Suprapubic skin (tissue), 4 donors: ENCODE measurements at regions not wholly inside any gene's neighbourhood (a gene's known extent, or its start where the extent isn't known, plus 50 kb on each side); places are given as distances from the start of the nearest gene placed in this dataset.

Experiments
- DNase-seq, 2 donors: peaks; one replicate each; pipeline ENCODE4 v3.0.0-alpha.2; 2019; ENCODE audit warnings: low spot score in 2 of 2
- H3K27ac ChIP-seq: fragments of 200-600 bp; sonication (generic); one replicate; pipeline ENCODE4 v1.5.1; 2019
- H3K27me3 ChIP-seq: fragments of 200-600 bp; sonication (generic); one replicate; pipeline ENCODE4 v1.5.1; 2019
- H3K36me3 ChIP-seq: fragments of 200-600 bp; sonication (generic); one replicate; pipeline ENCODE4 v1.5.1; 2019
- H3K4me1 ChIP-seq: fragments of 200-600 bp; sonication (generic); one replicate; pipeline ENCODE4 v1.5.1; 2019
- H3K4me3 ChIP-seq: fragments of 200-600 bp; sonication (generic); one replicate; pipeline ENCODE4 v1.5.1; 2019; ENCODE audit warnings: mild to moderate bottlenecking
- H3K9me3 ChIP-seq: fragments of 200-600 bp; sonication (generic); one replicate; pipeline ENCODE4 v1.5.1; 2019
- EP300 ChIP-seq: sonication (generic); formaldehyde crosslinking; IDR thresholded peaks from one replicate; pipeline ENCODE4 v1.6.1; 2017; ENCODE audit warnings: antibody characterized with exemption
- POLR2A ChIP-seq, 2 donors: fragments of 450-650 bp; IDR thresholded peaks; one replicate each; pipeline ENCODE4 v1.6.1; 2017; ENCODE audit warnings: antibody characterized with exemption in 2 of 2, mild to moderate bottlenecking in 2 of 2, moderate library complexity in 2 of 2
- POLR2AphosphoS5 ChIP-seq, 3 donors: sonication (generic); formaldehyde crosslinking; IDR thresholded peaks; one replicate each; pipeline ENCODE4 v1.6.1; 2017; ENCODE audit warnings: antibody characterized with exemption in 3 of 3
- WGBS: methylation state at CpG from one replicate; pipeline ENCODE4 v1.1.5; 2018; 5-methylcytosine and 5-hydroxymethylcytosine counted together
- TF ChIP-seq, protein P1 (sequence below), 2 donors: fragments of 200-600 bp in 1 of 2; fragments of 450-650 bp in 1 of 2; sonication (generic) in 1 of 2; IDR thresholded peaks; one replicate each; pipeline ENCODE4 v1.5.1; 2016 to 2019; ENCODE audit warnings: antibody characterized with exemption in 2 of 2, mild to moderate bottlenecking in 1 of 2, moderate library complexity in 1 of 2

DNA sequence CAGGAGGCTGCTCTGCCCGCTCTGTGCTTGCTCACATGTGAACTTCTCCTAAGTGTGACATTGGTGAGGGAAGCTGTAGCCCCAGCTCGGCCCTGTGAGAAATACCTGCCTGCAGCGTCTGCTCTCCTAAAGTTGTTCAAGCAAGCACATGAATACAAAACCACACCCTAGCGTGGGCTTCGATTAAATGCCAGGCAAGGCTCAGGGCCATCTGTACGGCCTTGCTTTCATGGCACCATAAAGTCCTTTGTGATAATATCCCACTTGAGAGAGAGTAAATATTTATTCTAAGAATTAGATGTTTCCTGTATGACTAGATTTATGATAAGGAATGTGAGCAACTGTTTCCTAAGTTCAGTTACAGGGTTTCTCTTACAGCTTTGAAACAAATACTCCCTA, 262.8 kb upstream of the KLF14 start:
- Histone ChIP-seq H3K9me3 (no peaks in the 10 kb centered on the region), H3K27ac (peak overlapping the region; percentile 92), H3K4me1 (peaks cover 87% of the 10 kb centered on the region), H3K27me3 (no peaks in the 10 kb centered on the region), H3K36me3 (no peaks in the 10 kb centered on the region), H3K4me3 (peak overlapping the region; percentile 11)
- DNase-seq: no peak
- WGBS: 14% methylated on average over 6 of the region's 6 CpGs
- TF ChIP-seq POLR2AphosphoS5 (IDR thresholded peaks at IDR 0.05) (peak in 2 of 3 donors; percentile 9 to 26), EP300 (no peak)

DNA sequence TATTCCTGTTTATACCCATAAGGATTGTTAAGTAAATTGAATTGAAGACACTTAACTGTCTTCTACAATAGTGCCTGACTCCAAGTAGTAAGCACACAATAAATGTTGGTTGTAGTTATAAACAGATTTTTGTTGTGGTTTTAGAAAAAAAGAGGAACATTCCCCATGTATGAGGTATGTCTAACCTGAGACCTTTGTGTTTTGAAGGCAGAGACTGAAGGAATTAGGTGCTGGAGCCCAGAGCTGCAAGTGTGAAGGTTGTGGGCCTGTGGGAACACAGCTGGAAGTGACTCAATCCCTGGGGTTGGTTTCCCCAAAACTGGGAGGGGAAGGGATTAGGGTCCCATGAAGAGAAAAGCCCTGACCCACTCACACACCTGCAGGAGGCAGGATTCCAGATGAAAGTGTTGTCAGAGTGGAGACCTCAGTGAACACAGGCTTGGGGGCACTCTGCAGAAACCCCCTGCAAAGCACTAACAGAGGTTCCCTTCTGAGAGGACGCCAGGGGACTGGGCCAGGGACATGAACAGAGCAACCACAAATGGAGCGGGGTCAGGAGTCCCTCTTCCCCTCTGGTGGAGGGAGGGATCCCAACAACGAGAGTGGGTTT, 265.1 kb upstream of the KLF14 start:
- Histone ChIP-seq H3K9me3 (no peaks in the 10 kb centered on the region), H3K27ac (peak overlapping the region; percentile 92), H3K27me3 (no peaks in the 10 kb centered on the region), H3K4me1 (peaks cover 71% of the 10 kb centered on the region), H3K4me3 (no peak overlapping the region), H3K36me3 (no peaks in the 10 kb centered on the region)
- no peak for TF ChIP-seq EP300
- no peak for TF ChIP-seq POLR2A (IDR thresholded peaks at IDR 0.05)
- TF ChIP-seq, protein P1, sequence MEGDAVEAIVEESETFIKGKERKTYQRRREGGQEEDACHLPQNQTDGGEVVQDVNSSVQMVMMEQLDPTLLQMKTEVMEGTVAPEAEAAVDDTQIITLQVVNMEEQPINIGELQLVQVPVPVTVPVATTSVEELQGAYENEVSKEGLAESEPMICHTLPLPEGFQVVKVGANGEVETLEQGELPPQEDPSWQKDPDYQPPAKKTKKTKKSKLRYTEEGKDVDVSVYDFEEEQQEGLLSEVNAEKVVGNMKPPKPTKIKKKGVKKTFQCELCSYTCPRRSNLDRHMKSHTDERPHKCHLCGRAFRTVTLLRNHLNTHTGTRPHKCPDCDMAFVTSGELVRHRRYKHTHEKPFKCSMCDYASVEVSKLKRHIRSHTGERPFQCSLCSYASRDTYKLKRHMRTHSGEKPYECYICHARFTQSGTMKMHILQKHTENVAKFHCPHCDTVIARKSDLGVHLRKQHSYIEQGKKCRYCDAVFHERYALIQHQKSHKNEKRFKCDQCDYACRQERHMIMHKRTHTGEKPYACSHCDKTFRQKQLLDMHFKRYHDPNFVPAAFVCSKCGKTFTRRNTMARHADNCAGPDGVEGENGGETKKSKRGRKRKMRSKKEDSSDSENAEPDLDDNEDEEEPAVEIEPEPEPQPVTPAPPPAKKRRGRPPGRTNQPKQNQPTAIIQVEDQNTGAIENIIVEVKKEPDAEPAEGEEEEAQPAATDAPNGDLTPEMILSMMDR (IDR thresholded peaks at IDR 0.05): no peak
- TF ChIP-seq POLR2AphosphoS5 (IDR thresholded peaks at IDR 0.05): no peak
- 70% methylated on average over 3 of the region's 3 CpGs for WGBS
- no peak for DNase-seq

DNA sequence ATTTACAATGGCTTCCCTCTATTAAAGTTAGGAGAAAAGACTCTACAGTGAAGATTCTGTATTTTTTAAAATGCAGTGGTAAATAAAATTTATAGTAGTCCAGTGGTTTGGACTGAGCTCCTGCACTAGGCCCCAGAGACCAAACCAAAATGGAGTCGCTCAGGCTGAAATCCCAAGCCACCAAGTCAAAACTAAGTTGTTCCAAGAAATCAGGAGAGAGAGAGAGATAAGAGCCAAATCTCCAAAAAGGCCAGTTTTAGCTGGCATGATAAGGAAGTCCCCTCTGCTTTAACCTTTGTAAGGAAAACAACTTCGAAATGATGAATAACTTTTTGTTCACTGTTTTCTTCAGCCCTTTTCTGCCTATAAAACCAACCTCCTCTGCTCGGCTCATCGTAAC, 265.9 kb upstream of the KLF14 start:
- no peak for TF ChIP-seq POLR2AphosphoS5 (IDR thresholded peaks at IDR 0.05)
- Histone ChIP-seq H3K4me1 (peaks cover 63% of the 10 kb centered on the region), H3K27ac (peak overlapping the region; percentile 92), H3K36me3 (no peaks in the 10 kb centered on the region), H3K9me3 (no peaks in the 10 kb centered on the region), H3K27me3 (no peaks in the 10 kb centered on the region), H3K4me3 (no peak overlapping the region)
- DNase-seq: no peak
- 81% methylated on average over 4 of the region's 4 CpGs for WGBS

DNA sequence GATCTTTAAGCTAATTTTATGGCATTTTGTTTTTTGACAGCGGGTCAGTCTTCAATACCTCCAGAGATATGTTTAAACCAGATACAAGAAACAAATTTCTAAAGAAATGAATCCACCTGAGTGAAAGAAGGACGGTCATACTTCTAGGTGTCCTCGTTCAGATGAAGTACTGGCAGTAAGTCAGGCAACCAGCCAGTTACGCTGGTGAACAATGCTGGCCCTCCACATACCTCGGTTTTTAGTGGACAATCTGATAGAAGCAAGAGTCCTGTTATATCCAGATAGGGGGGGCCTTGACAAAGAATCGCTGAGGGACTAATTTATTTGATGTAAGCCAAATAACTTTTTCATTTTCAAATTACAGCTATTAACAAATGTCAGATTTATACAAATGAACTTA, 266.4 kb upstream of the KLF14 start:
- WGBS: 84% methylated on average over 6 of the region's 6 CpGs
- H3K36me3 ChIP-seq: no peaks in the 10 kb centered on the region
- peak overlapping the region; percentile 92 for H3K27ac ChIP-seq
- TF ChIP-seq POLR2A (IDR thresholded peaks at IDR 0.05) (no peak), POLR2AphosphoS5 (IDR thresholded peaks at IDR 0.05) (no peak), EP300 (no peak)
- TF ChIP-seq, protein P1 (IDR thresholded peaks at IDR 0.05): no peak
- no peak for DNase-seq
- H3K4me3 ChIP-seq: no peak overlapping the region
- H3K9me3 ChIP-seq: no peaks in the 10 kb centered on the region
- peaks cover 58% of the 10 kb centered on the region for H3K4me1 ChIP-seq
- H3K27me3 ChIP-seq: no peaks in the 10 kb centered on the region

DNA sequence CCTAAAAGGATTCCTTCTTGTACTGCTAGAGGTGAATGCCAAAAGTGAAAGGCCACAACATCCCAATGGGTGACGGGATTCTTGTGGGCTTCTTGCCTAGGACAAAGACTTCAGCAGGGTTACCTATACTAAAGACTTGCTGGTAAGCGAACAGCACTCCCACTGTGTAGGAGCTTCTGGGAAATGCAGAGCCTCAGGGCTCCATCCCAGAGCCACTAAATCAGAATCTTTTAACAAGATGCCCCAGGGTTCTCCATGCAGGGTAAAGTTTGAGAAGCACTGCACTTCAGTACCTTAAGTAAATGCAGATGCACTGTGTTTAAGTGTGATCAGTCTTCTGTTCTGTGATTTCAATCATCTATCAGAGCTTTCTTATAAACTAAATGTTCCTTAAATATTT, 266.9 kb upstream of the KLF14 start:
- Histone ChIP-seq H3K4me1 (peaks cover 53% of the 10 kb centered on the region), H3K9me3 (no peaks in the 10 kb centered on the region), H3K27ac (no peak overlapping the region), H3K36me3 (no peaks in the 10 kb centered on the region), H3K4me3 (no peak overlapping the region), H3K27me3 (no peaks in the 10 kb centered on the region)
- no peak for DNase-seq
- WGBS: 38% methylated on average over 2 of the region's 2 CpGs
- TF ChIP-seq POLR2AphosphoS5 (IDR thresholded peaks at IDR 0.05) (no peak), EP300 (no peak), POLR2A (IDR thresholded peaks at IDR 0.05) (no peak)
- TF ChIP-seq, protein P1 (IDR thresholded peaks at IDR 0.05): no peak

DNA sequence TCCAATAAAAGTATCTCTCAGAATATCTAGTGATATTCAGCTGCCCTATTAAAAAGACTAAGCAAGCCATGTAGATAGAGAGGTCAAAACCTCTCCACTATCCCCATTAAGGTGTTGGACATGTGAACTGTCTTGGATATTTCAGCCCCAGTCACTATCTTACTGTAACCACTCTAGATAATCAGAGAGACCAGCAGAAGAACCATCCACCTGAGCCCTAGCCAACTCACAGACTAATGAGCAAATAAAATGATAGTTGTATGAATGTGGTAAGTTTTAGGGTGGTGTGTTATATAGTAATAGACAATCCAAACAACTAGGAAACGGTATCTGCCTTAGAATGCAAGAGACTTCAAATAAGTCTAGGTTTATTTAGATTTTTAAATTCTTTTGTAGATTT, 268.6 kb upstream of the KLF14 start:
- no peak overlapping the region for H3K4me3 ChIP-seq
- no peak for TF ChIP-seq POLR2A (IDR thresholded peaks at IDR 0.05)
- TF ChIP-seq, protein P1 (IDR thresholded peaks at IDR 0.05): no peak
- no peak for TF ChIP-seq POLR2AphosphoS5 (IDR thresholded peaks at IDR 0.05)
- TF ChIP-seq EP300: no peak
- H3K27me3 ChIP-seq: no peaks in the 10 kb centered on the region
- H3K36me3 ChIP-seq: no peaks in the 10 kb centered on the region
- no peak for DNase-seq
- no peaks in the 10 kb centered on the region for H3K9me3 ChIP-seq
- no peak overlapping the region for H3K27ac ChIP-seq
- H3K4me1 ChIP-seq: peaks cover 44% of the 10 kb centered on the region
- WGBS: 91% methylated on average over 1 of the region's 1 CpG
